A549 (cell line): ENCODE measurements at regions not wholly inside any gene's neighbourhood (a gene's known extent, or its start where the extent isn't known, plus 50 kb on each side); places are given as distances from the start of the nearest gene placed in this dataset.

Experiments used
- ATAC-seq, 2 experiments: fragments of 200-7000 bp in 1 of 2; fragments of >200 bp in 1 of 2; cut with Nextera tagmentation in 1 of 2; cut with Tn5 transposase in 1 of 2; 3 replicates each; pipeline versions ENCODE4 v1.8.0 to v1.9.1; 2018 to 2020; ENCODE audit warnings: mild to moderate bottlenecking in 1 of 2, moderate library complexity in 1 of 2
- CTCF ChIA-PET: fragments of 300-600 bp; sonication (Branson Sonifier 250); formaldehyde crosslinking; extraction: SDS; loops from one replicate; lab custom pipeline; 2021; ENCODE audit warnings: antibody characterized with exemption, inconsistent platforms; lab: Yijun Ruan, JAX
- POLR2A ChIA-PET: fragments of 350-600 bp; formaldehyde crosslinking; extraction: SDS; loops from one replicate; lab custom pipeline; 2021; ENCODE audit warnings: antibody characterized with exemption, inconsistent platforms; lab: Yijun Ruan, JAX
- DNase-seq, 2 experiments: peaks; one replicate each; pipeline versions ENCODE4 v3.0.0 to v3.0.0-alpha.2; 2011 to 2016; ENCODE audit warnings: low read depth in 1 of 2, low spot score in 1 of 2
- FAIRE-seq: peaks from 2 replicates; lab custom pipeline; 2011; peaks lifted over from hg19 to GRCh38; lab: Jason Lieb, UNC
- H3K27ac ChIP-seq, 2 experiments: fragments of >200 bp; sonication (Bioruptor Twin); formaldehyde crosslinking; 3 replicates each; pipeline ENCODE4 v1.5.1; 2016 to 2017
- H3K4me1 ChIP-seq: fragments of >200 bp; sonication (Bioruptor Twin); formaldehyde crosslinking; 3 replicates; pipeline ENCODE4 v1.6.1; 2016
- H3K4me2 ChIP-seq: fragments of >200 bp; sonication (Bioruptor Twin); formaldehyde crosslinking; 3 replicates; pipeline ENCODE4 v1.6.1; 2016
- H3K4me3 ChIP-seq: fragments of >200 bp; sonication (Bioruptor Twin); formaldehyde crosslinking; 3 replicates; pipeline ENCODE4 v1.5.1; 2016
- H3K9me3 ChIP-seq: fragments of >200 bp; sonication (Bioruptor Twin); formaldehyde crosslinking; 3 replicates; pipeline ENCODE4 v1.6.1; 2016
- CHD2 ChIP-seq: fragments of 150-350 bp; IDR thresholded peaks from 2 replicates; pipeline ENCODE4 v1.6.1; 2014; ENCODE audit warnings: low read length; ENCODE audit not compliant: partially characterized antibody
- CHD4 ChIP-seq: fragments of 200-600 bp; sonication (generic); IDR thresholded peaks from 2 replicates; pipeline ENCODE4 v1.6.1; 2016; ENCODE audit warnings: antibody characterized with exemption, mild to moderate bottlenecking, borderline replicate concordance
- EP300 ChIP-seq, 2 experiments: fragments of >200 bp; sonication (Bioruptor Twin); formaldehyde crosslinking; IDR thresholded peaks; 2 replicates in 1 of 2; 3 replicates in 1 of 2; pipeline ENCODE4 v1.6.1; 2016 to 2017
- FOSL2 ChIP-seq, 2 experiments: fragments of 450-650 bp in 1 of 2; fragments of >200 bp in 1 of 2; sonication (Bioruptor Twin) in 1 of 2; formaldehyde crosslinking; IDR thresholded peaks; 2 replicates each; pipeline versions ENCODE4 v1.5.0 to v1.6.1; 2016 to 2020; ENCODE audit warnings: mild to moderate bottlenecking in 1 of 2, moderate library complexity in 1 of 2
- HES2 ChIP-seq: fragments of >200 bp; sonication (Bioruptor Twin); formaldehyde crosslinking; IDR thresholded peaks from 2 replicates; pipeline ENCODE4 v1.6.1; 2016
- HEYL ChIP-seq: fragments of 250-450 bp; sonication (Bioruptor Pico); IDR thresholded peaks from 2 replicates; pipeline ENCODE4 v1.8.0; 2021; ENCODE audit warnings: mild to moderate bottlenecking, moderate library complexity
- HMGXB4 ChIP-seq: fragments of 250-450 bp; sonication (Bioruptor Pico); IDR thresholded peaks from 2 replicates; pipeline ENCODE4 v1.5.0; 2021; ENCODE audit warnings: mild to moderate bottlenecking, moderate library complexity, borderline replicate concordance
- HOXB13 ChIP-seq: fragments of 250-450 bp; sonication (Bioruptor Pico); IDR thresholded peaks from 2 replicates; pipeline ENCODE4 v1.5.0; 2020; ENCODE audit warnings: low read depth, mild to moderate bottlenecking, moderate library complexity
- KDM5A ChIP-seq: fragments of 200-600 bp; sonication (generic); IDR thresholded peaks from 2 replicates; pipeline ENCODE4 v1.6.1; 2016; ENCODE audit warnings: antibody characterized with exemption, mild to moderate bottlenecking
- MAFK ChIP-seq: fragments of 450-650 bp; IDR thresholded peaks from 2 replicates; pipeline ENCODE4 v1.6.1; 2014; ENCODE audit not compliant: partially characterized antibody
- MAX ChIP-seq: IDR thresholded peaks from 2 replicates; pipeline ENCODE4 v1.6.1; 2012
- NFE2L2 ChIP-seq: fragments of 150-350 bp; conservative IDR thresholded peaks from 2 replicates; pipeline ENCODE4 v1.6.1; 2014; ENCODE audit warnings: low read length
- NPAS2 ChIP-seq: fragments of 250-450 bp; sonication (Bioruptor Pico); IDR thresholded peaks from 2 replicates; pipeline ENCODE4 v1.8.0; 2022; ENCODE audit warnings: mild to moderate bottlenecking, moderate library complexity, borderline replicate concordance
- POLR2A ChIP-seq: IDR thresholded peaks from 2 replicates; pipeline ENCODE4 v1.6.1; 2012; ENCODE audit warnings: mild to moderate bottlenecking, low read length
- POLR2AphosphoS2 ChIP-seq: conservative IDR thresholded peaks from 2 replicates; pipeline ENCODE4 v1.6.1; 2012; ENCODE audit warnings: low read length, improper control_type of control experiment, inconsistent platforms
- RCOR1 ChIP-seq: fragments of 150-350 bp; IDR thresholded peaks from 2 replicates; pipeline ENCODE4 v1.6.1; 2014; ENCODE audit warnings: antibody characterized with exemption, low read length, low read depth
- TP53 ChIP-seq: fragments of 250-450 bp; sonication (Bioruptor Pico); IDR thresholded peaks from 2 replicates; pipeline ENCODE4 v1.5.0; 2021; ENCODE audit warnings: mild to moderate bottlenecking, moderate library complexity
- USF2 ChIP-seq: fragments of 450-650 bp; IDR thresholded peaks from 2 replicates; pipeline ENCODE4 v1.6.1; 2014; ENCODE audit warnings: antibody characterized with exemption
- ZFP36 ChIP-seq: fragments of 450-650 bp; IDR thresholded peaks from 2 replicates; pipeline ENCODE4 v1.6.1; 2014; ENCODE audit warnings: borderline replicate concordance; ENCODE audit not compliant: partially characterized antibody
- WGBS: methylation state at CpG from one replicate; pipeline ENCODE4 v1.1.6; 2017; ENCODE audit errors: missing lambda C conversion rate; 5-methylcytosine and 5-hydroxymethylcytosine counted together

- no peak for ATAC-seq
- no peak overlapping the region for H3K4me2 ChIP-seq
- no peak overlapping the region for H3K27ac ChIP-seq
- no peaks in the 10 kb centered on the region for H3K9me3 ChIP-seq
- DNase-seq, result no peak
- TF ChIP-seq HES2 (no peak), NFE2L2 (peak; percentile 37; the same call in 1 of the 2 replicates), MAFK (peak; percentile 53)
- H3K4me1 ChIP-seq, result no peaks in the 10 kb centered on the region
- CTCF ChIA-PET, result no interaction called here
- POLR2A ChIA-PET, result no interaction called here
- 32% methylated on average over 3 of the region's 3 CpGs for WGBS
- FAIRE-seq, result no peak
- no peak overlapping the region for H3K4me3 ChIP-seq
These were observed 887.5 kb downstream of the DIPK2A start for GRCh38 chr3:144859161-144859560.

- 22% methylated on average over 2 of the region's 2 CpGs for WGBS
- POLR2A ChIA-PET, result no interaction called here
- FAIRE-seq, result no peak
- TF ChIP-seq ZFP36 (no peak), HOXB13 (CRISPR knock-in tag) (no peak), HEYL (CRISPR knock-in tag) (no peak), MAX (no peak), KDM5A (no peak), NPAS2 (CRISPR knock-in tag) (no peak)
- CTCF ChIA-PET, result no interaction called here
- no peaks in the 10 kb centered on the region for H3K4me1 ChIP-seq
- ATAC-seq, result no peak
- no peak overlapping the region for H3K4me2 ChIP-seq
- no peak for DNase-seq
- H3K4me3 ChIP-seq, result no peak overlapping the region
- H3K27ac ChIP-seq, result no peak overlapping the region
- H3K9me3 ChIP-seq, result no peaks in the 10 kb centered on the region
These were observed 893.0 kb downstream of the DIPK2A start for GRCh38 chr3:144864646-144865045.

GRCh38 chr3:144865948-144866347 lies 894.3 kb downstream of the DIPK2A start:
- no peak overlapping the region for H3K4me3 ChIP-seq
- no peak overlapping the region for H3K4me2 ChIP-seq
- DNase-seq (no peak), ATAC-seq (no peak)
- H3K27ac ChIP-seq, result no peak overlapping the region
- ChIA-PET CTCF (no interaction called here), POLR2A (no interaction called here)
- H3K4me1 ChIP-seq, result no peaks in the 10 kb centered on the region
- TF ChIP-seq HMGXB4 (CRISPR knock-in tag) (no peak), CHD4 (no peak)
- TF ChIP-seq, all 56 proteins: peak for 0
- no peaks in the 10 kb centered on the region for H3K9me3 ChIP-seq
- FAIRE-seq, result no peak

- DNase-seq, result no peak
- no peak for FAIRE-seq
- Histone ChIP-seq H3K4me1 (no peaks in the 10 kb centered on the region), H3K27ac (no peak overlapping the region), H3K9me3 (no peaks in the 10 kb centered on the region), H3K4me3 (no peak overlapping the region), H3K4me2 (no peak overlapping the region)
- ChIA-PET CTCF (no interaction called here), POLR2A (no interaction called here)
- no peak for ATAC-seq
- 10% methylated on average over 2 of the region's 2 CpGs for WGBS
- TF ChIP-seq USF2 (no peak), RCOR1 (no peak), POLR2A (no peak), HMGXB4 (CRISPR knock-in tag) (no peak), EP300 (IDR thresholded peaks at IDR 0.05) (no peak), POLR2AphosphoS2 (no peak), CHD2 (no peak), TP53 (CRISPR knock-in tag) (no peak), MAX (no peak), FOSL2 (IDR thresholded peaks at IDR 0.05) (no peak), FOSL2 (CRISPR knock-in tag; IDR thresholded peaks at IDR 0.05) (no peak)
These were observed 894.9 kb downstream of the DIPK2A start for GRCh38 chr3:144866476-144866875.
